ENCODE measurements at regions not wholly inside any gene's neighbourhood (a gene's known extent, or its start where the extent isn't known, plus 50 kb on each side); places are given as distances from the start of the nearest gene placed in this dataset.
A peak's percentile ranks its signal among the peaks of the same experiment; 100 is the strongest.

GRCh38 chr5:82785882-82786509 is 291.2 kb downstream of the TMEM167A start:
- no peak overlapping the region for H3K4me3 Mint-ChIP-seq
- no peak overlapping the region for H3K27ac Mint-ChIP-seq (ENCODE audit: unreplicated experiment)
- no peaks in the 10 kb centered on the region for H3K4me1 Mint-ChIP-seq

GRCh38 chr5:82785456-82785855 is 291.7 kb downstream of the TMEM167A start:
- Mint-ChIP-seq H3K4me1 (no peaks in the 10 kb centered on the region), H3K36me3 (ENCODE audit: low read depth) (no peaks in the 10 kb centered on the region), H3K4me3 (no peak overlapping the region), H3K9me3 (peaks cover 1% of the 10 kb centered on the region), H3K27ac (ENCODE audit: unreplicated experiment) (no peak overlapping the region), H3K27me3 (ENCODE audit: low read depth) (no peaks in the 10 kb centered on the region)
- no peak for DNase-seq (ENCODE audit: low read depth, low spot score)
- no peak for TF ChIP-seq CTCF (conservative IDR thresholded peaks at IDR 0.05)

More at GRCh38 chr5:82785882-82786509, 291.2 kb downstream of the TMEM167A start:
- no peak for DNase-seq (ENCODE audit: low read depth, low spot score)
- TF ChIP-seq CTCF (conservative IDR thresholded peaks at IDR 0.05): no peak
- Mint-ChIP-seq H3K9me3 (no peaks in the 10 kb centered on the region), H3K36me3 (ENCODE audit: low read depth) (no peaks in the 10 kb centered on the region), H3K27me3 (ENCODE audit: low read depth) (no peaks in the 10 kb centered on the region)

- TF ChIP-seq CTCF (conservative IDR thresholded peaks at IDR 0.05): no peak
- H3K4me1 Mint-ChIP-seq: no peaks in the 10 kb centered on the region
- no peaks in the 10 kb centered on the region for H3K36me3 Mint-ChIP-seq (ENCODE audit: low read depth)
- DNase-seq (ENCODE audit: low read depth, low spot score): no peak
- peaks cover 2% of the 10 kb centered on the region for H3K9me3 Mint-ChIP-seq
- H3K4me3 Mint-ChIP-seq: no peak overlapping the region
- no peak overlapping the region for H3K27ac Mint-ChIP-seq (ENCODE audit: unreplicated experiment)
- H3K27me3 Mint-ChIP-seq (ENCODE audit: low read depth): no peaks in the 10 kb centered on the region
These were observed 292.7 kb downstream of the TMEM167A start for GRCh38 chr5:82784521-82784920.

- H3K36me3 Mint-ChIP-seq (ENCODE audit: low read depth): no peaks in the 10 kb centered on the region
- DNase-seq (ENCODE audit: low read depth, low spot score): no peak
- no peak overlapping the region for H3K4me3 Mint-ChIP-seq
- H3K27ac Mint-ChIP-seq (ENCODE audit: unreplicated experiment): peak overlapping the region; percentile 29
- H3K27me3 Mint-ChIP-seq (ENCODE audit: low read depth): no peaks in the 10 kb centered on the region
- peaks cover 6% of the 10 kb centered on the region for H3K4me1 Mint-ChIP-seq
- no peak for TF ChIP-seq CTCF (conservative IDR thresholded peaks at IDR 0.05)
- peaks cover 4% of the 10 kb centered on the region for H3K9me3 Mint-ChIP-seq
These were observed 300.1 kb downstream of the TMEM167A start for GRCh38 chr5:82777106-82777505.

GRCh38 chr5:82772281-82772680 is 304.9 kb downstream of the TMEM167A start:
- Mint-ChIP-seq H3K27ac (ENCODE audit: unreplicated experiment) (no peak overlapping the region), H3K27me3 (ENCODE audit: low read depth) (no peaks in the 10 kb centered on the region), H3K4me1 (peaks cover 7% of the 10 kb centered on the region), H3K4me3 (no peak overlapping the region), H3K36me3 (ENCODE audit: low read depth) (peaks cover 7% of the 10 kb centered on the region), H3K9me3 (peaks cover 14% of the 10 kb centered on the region)
- no peak for DNase-seq (ENCODE audit: low read depth, low spot score)
- TF ChIP-seq CTCF (conservative IDR thresholded peaks at IDR 0.05): no peak

Data from neural crest cell (in vitro differentiated cells).